ENCODE measurements at regions not wholly inside any gene's neighbourhood (a gene's known extent, or its start where the extent isn't known, plus 50 kb on each side); places are given as distances from the start of the nearest gene placed in this dataset.
A peak's percentile ranks its signal among the peaks of the same experiment; 100 is the strongest.

GRCh38 chr6:40733290-40733689 is 146.1 kb upstream of the LRFN2 start:
- H3K27ac Mint-ChIP-seq, result peak overlapping the region; percentile 7 to 83 (median 22)
- H3K9me3 Mint-ChIP-seq, result no peaks in the 10 kb centered on the region
- peaks cover 5% of the 10 kb centered on the region for H3K27me3 Mint-ChIP-seq (ENCODE audit: low read depth)
- H3K4me1 Mint-ChIP-seq, result peaks cover 17% of the 10 kb centered on the region
- H3K36me3 Mint-ChIP-seq (ENCODE audit: low read depth), result no peaks in the 10 kb centered on the region
- no peak overlapping the region for H3K4me3 Mint-ChIP-seq
- TF ChIP-seq CTCF (IDR thresholded peaks at IDR 0.05; ENCODE audit: unreplicated experiment in 3 of 3), result no peak

DNA sequence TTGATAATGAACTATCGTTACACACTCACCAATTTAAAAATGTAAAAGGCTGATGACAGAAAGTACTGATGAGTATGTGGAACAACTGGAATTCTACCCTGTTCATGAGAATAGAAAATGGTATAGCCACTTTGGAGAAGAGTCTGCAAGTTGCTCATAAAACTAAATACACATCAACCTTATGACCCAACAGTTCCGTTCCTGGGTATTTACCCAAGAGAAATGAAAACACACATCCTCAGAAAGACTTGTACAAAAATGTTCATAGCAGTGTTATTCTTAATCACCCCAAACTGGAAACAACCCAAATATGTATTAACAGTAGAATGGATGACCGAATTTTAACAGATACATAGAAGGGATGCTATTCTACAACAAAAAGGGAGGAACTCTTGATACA is 145.7 kb upstream of the LRFN2 start:
- no peak overlapping the region for H3K4me3 Mint-ChIP-seq
- no peak for TF ChIP-seq CTCF (IDR thresholded peaks at IDR 0.05; ENCODE audit: unreplicated experiment in 3 of 3)
- peaks cover 16% of the 10 kb centered on the region for H3K4me1 Mint-ChIP-seq
- H3K27ac Mint-ChIP-seq, result peak overlapping the region; percentile 7 to 83 (median 22)
- peaks cover 4% of the 10 kb centered on the region for H3K27me3 Mint-ChIP-seq (ENCODE audit: low read depth)
- H3K36me3 Mint-ChIP-seq (ENCODE audit: low read depth), result no peaks in the 10 kb centered on the region
- no peaks in the 10 kb centered on the region for H3K9me3 Mint-ChIP-seq

GRCh38 chr6:40728643-40729042 is 141.5 kb upstream of the LRFN2 start:
- Mint-ChIP-seq H3K27me3 (ENCODE audit: low read depth) (no peaks in the 10 kb centered on the region), H3K36me3 (ENCODE audit: low read depth) (no peaks in the 10 kb centered on the region), H3K4me3 (no peak overlapping the region), H3K9me3 (no peaks in the 10 kb centered on the region), H3K27ac (no peak overlapping the region), H3K4me1 (peaks cover 28% of the 10 kb centered on the region)
- TF ChIP-seq CTCF (IDR thresholded peaks at IDR 0.05; ENCODE audit: unreplicated experiment in 3 of 3), result no peak

- Mint-ChIP-seq H3K9me3 (no peaks in the 10 kb centered on the region), H3K36me3 (ENCODE audit: low read depth) (no peaks in the 10 kb centered on the region), H3K4me3 (no peak overlapping the region), H3K4me1 (peaks cover 28% of the 10 kb centered on the region), H3K27ac (peak overlapping the region in 1 of 3 experiments; percentile 40), H3K27me3 (ENCODE audit: low read depth) (no peaks in the 10 kb centered on the region)
- peak in 1 of 3 experiments; percentile 16 for TF ChIP-seq CTCF (IDR thresholded peaks at IDR 0.05; ENCODE audit: unreplicated experiment in 3 of 3)
Observed at GRCh38 chr6:40727271-40727670, 140.1 kb upstream of the LRFN2 start.

DNA sequence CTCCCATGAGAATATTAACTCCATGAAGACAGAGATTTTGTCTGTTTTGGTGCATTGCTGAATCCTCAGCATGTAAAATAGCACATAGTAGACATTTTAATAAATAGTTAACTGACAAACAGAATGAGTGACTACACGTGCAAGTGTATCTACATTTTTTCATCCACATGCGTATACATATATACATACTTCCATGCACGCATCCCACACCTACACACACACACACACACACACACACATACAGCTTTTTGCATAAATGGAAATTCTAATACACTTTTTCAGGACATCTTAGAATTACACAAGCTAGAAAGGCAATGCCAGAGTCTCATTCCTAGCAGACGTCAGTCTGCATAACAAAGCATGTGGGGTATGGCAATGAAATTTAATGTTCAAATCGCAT is 139.7 kb upstream of the LRFN2 start:
- H3K4me3 Mint-ChIP-seq, result no peak overlapping the region
- H3K4me1 Mint-ChIP-seq, result peaks cover 32% of the 10 kb centered on the region
- no peaks in the 10 kb centered on the region for H3K36me3 Mint-ChIP-seq (ENCODE audit: low read depth)
- no peak for TF ChIP-seq CTCF (IDR thresholded peaks at IDR 0.05; ENCODE audit: unreplicated experiment in 3 of 3)
- no peaks in the 10 kb centered on the region for H3K9me3 Mint-ChIP-seq
- H3K27ac Mint-ChIP-seq, result peak overlapping the region in 1 of 3 experiments; percentile 53
- H3K27me3 Mint-ChIP-seq (ENCODE audit: low read depth), result no peaks in the 10 kb centered on the region

DNA sequence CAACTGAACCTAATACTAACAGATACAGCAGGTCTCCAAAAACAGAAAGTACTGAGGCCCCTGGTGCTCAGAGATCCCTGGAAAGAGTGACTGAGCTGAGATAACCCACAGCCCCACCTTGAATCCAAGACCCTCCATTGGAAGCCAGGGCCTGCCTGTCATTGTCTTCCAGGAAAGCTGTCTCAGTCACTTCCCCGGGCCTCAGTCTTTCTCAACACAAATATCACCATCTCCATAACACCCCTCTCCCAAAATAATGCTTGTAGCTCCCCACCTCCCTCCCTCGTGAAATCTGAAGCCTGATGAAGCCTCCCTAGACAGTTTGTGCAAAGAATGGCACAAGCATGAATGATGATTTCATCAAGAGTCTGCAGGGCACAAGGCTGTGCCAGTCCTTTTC is 138.2 kb upstream of the LRFN2 start:
- no peak for TF ChIP-seq CTCF (IDR thresholded peaks at IDR 0.05; ENCODE audit: unreplicated experiment in 3 of 3)
- Mint-ChIP-seq H3K27me3 (ENCODE audit: low read depth) (no peaks in the 10 kb centered on the region), H3K9me3 (no peaks in the 10 kb centered on the region), H3K36me3 (ENCODE audit: low read depth) (no peaks in the 10 kb centered on the region), H3K27ac (no peak overlapping the region), H3K4me1 (peaks cover 41% of the 10 kb centered on the region), H3K4me3 (no peak overlapping the region)
